Sigmoid colon (tissue), 6 donors: ENCODE measurements at regions not wholly inside any gene's neighbourhood (a gene's known extent, or its start where the extent isn't known, plus 50 kb on each side); places are given as distances from the start of the nearest gene placed in this dataset.

ENCODE experiments used
- DNase-seq: peaks from one replicate; pipeline ENCODE4 v3.0.0-alpha.2; 2019
- H3K27ac ChIP-seq, 4 donors: fragments of 200-600 bp; sonication (generic); one replicate each; pipeline ENCODE4 v1.5.1; 2016 to 2019; ENCODE audit warnings: mild to moderate bottlenecking in 1 of 4
- H3K27me3 ChIP-seq, 3 donors: fragments of 200-600 bp; sonication (generic); one replicate each; pipeline ENCODE4 v1.5.1; 2019; ENCODE audit warnings: mild to moderate bottlenecking in 1 of 3
- H3K36me3 ChIP-seq, 4 donors: fragments of 200-600 bp; sonication (generic); one replicate each; pipeline ENCODE4 v1.5.1; 2016 to 2019
- H3K4me1 ChIP-seq, 4 donors: fragments of 200-600 bp; sonication (generic); one replicate each; pipeline ENCODE4 v1.5.1; 2017 to 2019
- H3K4me3 ChIP-seq, 4 donors: fragments of 200-600 bp; sonication (generic); one replicate each; pipeline ENCODE4 v1.5.1; 2017 to 2019; ENCODE audit warnings: mild to moderate bottlenecking in 2 of 4, moderate library complexity in 1 of 4
- H3K9me3 ChIP-seq, 4 donors: fragments of 200-600 bp in 3 of 4; sonication (generic) in 3 of 4; one replicate each; pipeline versions ENCODE4 v1.5.1 to v1.6.1; 2013 to 2019
- CTCF ChIP-seq, 4 experiments: fragments of 450-650 bp in 3 of 4; fragments of 200-600 bp in 1 of 4; IDR thresholded peaks; one replicate each; pipeline ENCODE4 v1.5.1; 2016 to 2019; ENCODE audit warnings: antibody characterized with exemption in 4 of 4, mild to moderate bottlenecking in 3 of 4, moderate library complexity in 2 of 4
- EP300 ChIP-seq, 4 donors: sonication (generic); formaldehyde crosslinking; IDR thresholded peaks; one replicate each; pipeline ENCODE4 v1.6.1; 2017; ENCODE audit warnings: antibody characterized with exemption in 4 of 4
- POLR2A ChIP-seq, 2 donors: fragments of 450-650 bp; IDR thresholded peaks; one replicate each; pipeline ENCODE4 v1.6.1; 2016; ENCODE audit warnings: antibody characterized with exemption in 2 of 2, mild to moderate bottlenecking in 2 of 2, moderate library complexity in 2 of 2
- POLR2AphosphoS5 ChIP-seq, 4 donors: sonication (generic); formaldehyde crosslinking; IDR thresholded peaks; one replicate each; pipeline ENCODE4 v1.6.1; 2017; ENCODE audit warnings: antibody characterized with exemption in 4 of 4
- WGBS, 2 donors: extraction: QIAGEN DNeasy Blood & Tissue Kit; methylation state at CpG; one replicate each; pipeline ENCODE4 v1.1.7; 2013; 5-methylcytosine and 5-hydroxymethylcytosine counted together
- intact Hi-C: fragments of 100-400 bp; cut with DNase I; formaldehyde crosslinking; loops from one replicate; pipeline ENCODE4 v1.15.1; 2023
- donor health status: healthy with polysubstance abuse.
- donor health status: healthy.

- TF ChIP-seq CTCF (IDR thresholded peaks at IDR 0.05) (no peak), EP300 (IDR thresholded peaks at IDR 0.05) (no peak), POLR2A (IDR thresholded peaks at IDR 0.05) (no peak), POLR2AphosphoS5 (IDR thresholded peaks at IDR 0.05) (no peak)
- Histone ChIP-seq H3K27ac (no peak overlapping the region), H3K9me3 (no peaks in the 10 kb centered on the region), H3K36me3 (no peaks in the 10 kb centered on the region), H3K4me3 (no peak overlapping the region), H3K4me1 (no peaks in the 10 kb centered on the region), H3K27me3 (no peaks in the 10 kb centered on the region)
- 74 to 90% methylated on average over 3 of the region's 3 CpGs for WGBS, 2 donors
- DNase-seq = no peak
- intact Hi-C loops = no loop called here
Observed at GRCh38 chr9:1857808-1858207, 157.3 kb upstream of the SMARCA2 start.

GRCh38 chr9:1869843-1870242 is 145.3 kb upstream of the SMARCA2 start:
- Histone ChIP-seq H3K27me3 (no peaks in the 10 kb centered on the region), H3K4me3 (no peak overlapping the region), H3K27ac (no peak overlapping the region), H3K9me3 (no peaks in the 10 kb centered on the region), H3K4me1 (no peaks in the 10 kb centered on the region), H3K36me3 (no peaks in the 10 kb centered on the region)
- no peak for DNase-seq
- 47 to 50% methylated on average over 6 of the region's 6 CpGs for WGBS, 2 donors
- intact Hi-C loops = no loop called here
- TF ChIP-seq CTCF (IDR thresholded peaks at IDR 0.05) (peak in 1 of 4 experiments; percentile 18), EP300 (IDR thresholded peaks at IDR 0.05) (no peak), POLR2AphosphoS5 (IDR thresholded peaks at IDR 0.05) (no peak), POLR2A (IDR thresholded peaks at IDR 0.05) (no peak)

- Histone ChIP-seq H3K4me1 (no peaks in the 10 kb centered on the region), H3K27ac (no peak overlapping the region), H3K27me3 (no peaks in the 10 kb centered on the region), H3K4me3 (no peak overlapping the region), H3K9me3 (no peaks in the 10 kb centered on the region), H3K36me3 (no peaks in the 10 kb centered on the region)
- 53 to 76% methylated on average over 2 of the region's 2 CpGs for WGBS, 2 donors
- TF ChIP-seq POLR2A (IDR thresholded peaks at IDR 0.05) (no peak), CTCF (IDR thresholded peaks at IDR 0.05) (no peak), EP300 (IDR thresholded peaks at IDR 0.05) (no peak), POLR2AphosphoS5 (IDR thresholded peaks at IDR 0.05) (no peak)
- intact Hi-C loops = no loop called here
- no peak for DNase-seq
Observed at GRCh38 chr9:1870915-1871314, 144.2 kb upstream of the SMARCA2 start.

GRCh38 chr9:1871626-1872419 is 143.3 kb upstream of the SMARCA2 start:
- no peaks in the 10 kb centered on the region for H3K9me3 ChIP-seq
- no peak for DNase-seq
- no peak overlapping the region for H3K4me3 ChIP-seq
- no peaks in the 10 kb centered on the region for H3K36me3 ChIP-seq
- H3K4me1 ChIP-seq = no peaks in the 10 kb centered on the region
- TF ChIP-seq POLR2A (IDR thresholded peaks at IDR 0.05) = no peak
- no peak for TF ChIP-seq CTCF (IDR thresholded peaks at IDR 0.05)
- no peak for TF ChIP-seq EP300 (IDR thresholded peaks at IDR 0.05)
- TF ChIP-seq POLR2AphosphoS5 (IDR thresholded peaks at IDR 0.05) = no peak
- WGBS, 2 donors = 42 to 51% methylated on average over 8 of the region's 8 CpGs
- H3K27ac ChIP-seq = no peak overlapping the region
- intact Hi-C loops = no loop called here
- H3K27me3 ChIP-seq = no peaks in the 10 kb centered on the region
